ENCODE measurements at regions not wholly inside any gene's neighbourhood (a gene's known extent, or its start where the extent isn't known, plus 50 kb on each side); places are given as distances from the start of the nearest gene placed in this dataset.
A peak's percentile ranks its signal among the peaks of the same experiment; 100 is the strongest.

DNA sequence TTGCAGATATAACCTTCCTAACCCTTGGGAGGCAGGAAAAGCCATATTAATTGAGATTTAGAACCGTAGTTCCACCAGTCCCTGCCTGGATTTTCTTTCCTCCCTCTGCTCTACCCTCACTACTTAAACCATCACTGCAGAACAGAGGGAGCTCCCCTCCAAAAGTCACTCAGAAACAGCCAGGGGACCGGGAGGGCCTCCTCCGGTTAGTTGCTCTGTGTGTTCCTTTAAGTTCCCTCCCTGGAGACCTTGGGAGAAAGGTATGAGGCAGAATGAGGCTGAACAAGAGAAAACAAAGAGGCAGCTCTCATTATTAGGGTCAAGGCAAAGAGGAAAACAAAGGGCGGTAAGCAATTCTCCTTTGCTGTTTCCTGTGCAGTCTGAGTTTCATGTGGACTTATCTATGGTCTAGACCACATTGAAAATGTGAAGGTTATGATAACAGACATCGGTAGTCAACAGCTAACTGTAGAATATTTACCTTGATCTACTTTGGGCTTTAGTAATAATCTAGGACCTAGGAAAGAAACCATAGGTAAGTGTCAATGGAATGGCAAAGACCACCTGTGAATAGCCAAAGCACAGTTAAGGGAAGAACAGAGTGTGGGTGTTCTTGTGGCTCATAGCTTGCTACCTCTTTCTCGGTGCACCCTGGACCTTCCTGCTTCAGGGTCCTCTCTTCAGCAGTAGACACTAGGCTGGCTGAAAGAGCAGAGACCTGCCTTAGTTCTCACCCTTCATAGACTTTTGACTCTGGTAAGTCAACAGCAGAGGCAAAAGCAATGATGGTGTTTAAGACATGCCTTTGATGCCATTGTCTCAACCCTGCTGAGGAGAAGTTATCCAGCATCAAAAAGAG is 250.9 kb upstream of the CITED2 start (continued):
- TF ChIP-seq MYNN (IDR thresholded peaks at IDR 0.05) (no peak), MYNN (CRISPR knock-in tag; IDR thresholded peaks at IDR 0.05) (no peak), ESRRA (IDR thresholded peaks at IDR 0.05; ENCODE audit: borderline replicate concordance, low read depth) (peak; percentile 58; the same call in 1 of the 2 replicates), NCOR1 (IDR thresholded peaks at IDR 0.05) (peak; percentile 82), SAFB2 (IDR thresholded peaks at IDR 0.05; ENCODE audit: borderline replicate concordance, low read depth, low read length, severe bottlenecking) (no peak), NFE2 (IDR thresholded peaks at IDR 0.05; ENCODE audit: low read depth) (peak; percentile 17; the same call in 1 of the 2 replicates), PHB2 (IDR thresholded peaks at IDR 0.05; ENCODE audit: low read depth) (no peak), CTBP1 (IDR thresholded peaks at IDR 0.05; ENCODE audit: borderline replicate concordance) (0 out of 2 replicates have a peak, but pooled peaks have one; percentile 19), RBM39 (optimal IDR thresholded peaks at IDR 0.05; ENCODE audit: low read depth, low read length) (no peak), GTF2A2 (tag; IDR thresholded peaks at IDR 0.05) (no peak)
- TF ChIP-seq, protein P1, sequence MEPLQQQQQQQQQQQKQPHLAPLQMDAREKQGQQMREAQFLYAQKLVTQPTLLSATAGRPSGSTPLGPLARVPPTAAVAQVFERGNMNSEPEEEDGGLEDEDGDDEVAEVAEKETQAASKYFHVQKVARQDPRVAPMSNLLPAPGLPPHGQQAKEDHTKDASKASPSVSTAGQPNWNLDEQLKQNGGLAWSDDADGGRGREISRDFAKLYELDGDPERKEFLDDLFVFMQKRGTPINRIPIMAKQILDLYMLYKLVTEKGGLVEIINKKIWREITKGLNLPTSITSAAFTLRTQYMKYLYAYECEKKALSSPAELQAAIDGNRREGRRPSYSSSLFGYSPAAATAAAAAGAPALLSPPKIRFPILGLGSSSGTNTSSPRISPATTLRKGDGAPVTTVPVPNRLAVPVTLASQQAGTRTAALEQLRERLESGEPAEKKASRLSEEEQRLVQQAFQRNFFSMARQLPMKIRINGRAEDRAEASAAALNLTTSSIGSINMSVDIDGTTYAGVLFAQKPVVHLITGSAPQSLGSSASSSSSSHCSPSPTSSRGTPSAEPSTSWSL (CRISPR knock-in tag; IDR thresholded peaks at IDR 0.05; ENCODE audit: borderline replicate concordance), result no peak
- TF ChIP-seq, protein P2, sequence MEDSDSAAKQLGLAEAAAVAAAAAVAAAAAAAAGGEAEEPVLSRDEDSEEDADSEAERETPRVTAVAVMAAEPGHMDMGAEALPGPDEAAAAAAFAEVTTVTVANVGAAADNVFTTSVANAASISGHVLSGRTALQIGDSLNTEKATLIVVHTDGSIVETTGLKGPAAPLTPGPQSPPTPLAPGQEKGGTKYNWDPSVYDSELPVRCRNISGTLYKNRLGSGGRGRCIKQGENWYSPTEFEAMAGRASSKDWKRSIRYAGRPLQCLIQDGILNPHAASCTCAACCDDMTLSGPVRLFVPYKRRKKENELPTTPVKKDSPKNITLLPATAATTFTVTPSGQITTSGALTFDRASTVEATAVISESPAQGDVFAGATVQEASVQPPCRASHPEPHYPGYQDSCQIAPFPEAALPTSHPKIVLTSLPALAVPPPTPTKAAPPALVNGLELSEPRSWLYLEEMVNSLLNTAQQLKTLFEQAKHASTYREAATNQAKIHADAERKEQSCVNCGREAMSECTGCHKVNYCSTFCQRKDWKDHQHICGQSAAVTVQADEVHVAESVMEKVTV (CRISPR knock-in tag; IDR thresholded peaks at IDR 0.05), result no peak
- TF ChIP-seq, protein P3, sequence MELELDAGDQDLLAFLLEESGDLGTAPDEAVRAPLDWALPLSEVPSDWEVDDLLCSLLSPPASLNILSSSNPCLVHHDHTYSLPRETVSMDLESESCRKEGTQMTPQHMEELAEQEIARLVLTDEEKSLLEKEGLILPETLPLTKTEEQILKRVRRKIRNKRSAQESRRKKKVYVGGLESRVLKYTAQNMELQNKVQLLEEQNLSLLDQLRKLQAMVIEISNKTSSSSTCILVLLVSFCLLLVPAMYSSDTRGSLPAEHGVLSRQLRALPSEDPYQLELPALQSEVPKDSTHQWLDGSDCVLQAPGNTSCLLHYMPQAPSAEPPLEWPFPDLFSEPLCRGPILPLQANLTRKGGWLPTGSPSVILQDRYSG (tag; conservative IDR thresholded peaks at IDR 0.05; ENCODE audit: low read depth), result no peak
- TF ChIP-seq, protein P4, sequence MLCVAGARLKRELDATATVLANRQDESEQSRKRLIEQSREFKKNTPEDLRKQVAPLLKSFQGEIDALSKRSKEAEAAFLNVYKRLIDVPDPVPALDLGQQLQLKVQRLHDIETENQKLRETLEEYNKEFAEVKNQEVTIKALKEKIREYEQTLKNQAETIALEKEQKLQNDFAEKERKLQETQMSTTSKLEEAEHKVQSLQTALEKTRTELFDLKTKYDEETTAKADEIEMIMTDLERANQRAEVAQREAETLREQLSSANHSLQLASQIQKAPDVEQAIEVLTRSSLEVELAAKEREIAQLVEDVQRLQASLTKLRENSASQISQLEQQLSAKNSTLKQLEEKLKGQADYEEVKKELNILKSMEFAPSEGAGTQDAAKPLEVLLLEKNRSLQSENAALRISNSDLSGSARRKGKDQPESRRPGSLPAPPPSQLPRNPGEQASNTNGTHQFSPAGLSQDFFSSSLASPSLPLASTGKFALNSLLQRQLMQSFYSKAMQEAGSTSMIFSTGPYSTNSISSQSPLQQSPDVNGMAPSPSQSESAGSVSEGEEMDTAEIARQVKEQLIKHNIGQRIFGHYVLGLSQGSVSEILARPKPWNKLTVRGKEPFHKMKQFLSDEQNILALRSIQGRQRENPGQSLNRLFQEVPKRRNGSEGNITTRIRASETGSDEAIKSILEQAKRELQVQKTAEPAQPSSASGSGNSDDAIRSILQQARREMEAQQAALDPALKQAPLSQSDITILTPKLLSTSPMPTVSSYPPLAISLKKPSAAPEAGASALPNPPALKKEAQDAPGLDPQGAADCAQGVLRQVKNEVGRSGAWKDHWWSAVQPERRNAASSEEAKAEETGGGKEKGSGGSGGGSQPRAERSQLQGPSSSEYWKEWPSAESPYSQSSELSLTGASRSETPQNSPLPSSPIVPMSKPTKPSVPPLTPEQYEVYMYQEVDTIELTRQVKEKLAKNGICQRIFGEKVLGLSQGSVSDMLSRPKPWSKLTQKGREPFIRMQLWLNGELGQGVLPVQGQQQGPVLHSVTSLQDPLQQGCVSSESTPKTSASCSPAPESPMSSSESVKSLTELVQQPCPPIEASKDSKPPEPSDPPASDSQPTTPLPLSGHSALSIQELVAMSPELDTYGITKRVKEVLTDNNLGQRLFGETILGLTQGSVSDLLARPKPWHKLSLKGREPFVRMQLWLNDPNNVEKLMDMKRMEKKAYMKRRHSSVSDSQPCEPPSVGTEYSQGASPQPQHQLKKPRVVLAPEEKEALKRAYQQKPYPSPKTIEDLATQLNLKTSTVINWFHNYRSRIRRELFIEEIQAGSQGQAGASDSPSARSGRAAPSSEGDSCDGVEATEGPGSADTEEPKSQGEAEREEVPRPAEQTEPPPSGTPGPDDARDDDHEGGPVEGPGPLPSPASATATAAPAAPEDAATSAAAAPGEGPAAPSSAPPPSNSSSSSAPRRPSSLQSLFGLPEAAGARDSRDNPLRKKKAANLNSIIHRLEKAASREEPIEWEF (CRISPR knock-in tag; IDR thresholded peaks at IDR 0.05), result no peak
- TF ChIP-seq, protein P5, sequence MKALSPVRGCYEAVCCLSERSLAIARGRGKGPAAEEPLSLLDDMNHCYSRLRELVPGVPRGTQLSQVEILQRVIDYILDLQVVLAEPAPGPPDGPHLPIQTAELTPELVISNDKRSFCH (CRISPR knock-in tag; IDR thresholded peaks at IDR 0.05), result no peak
- TF ChIP-seq, protein P5 (tag; IDR thresholded peaks at IDR 0.05), result peak; percentile 85

All from K562 (cell line).